Testis (tissue), 2 donors: ENCODE measurements at regions not wholly inside any gene's neighbourhood (a gene's known extent, or its start where the extent isn't known, plus 50 kb on each side); places are given as distances from the start of the nearest gene placed in this dataset.

Experiments used
- DNase-seq: peaks from one replicate; pipeline ENCODE4 v3.0.0-alpha.2; 2019
- H3K27ac ChIP-seq, 2 donors: fragments of 200-600 bp; sonication (generic); one replicate each; pipeline ENCODE4 v1.5.1; 2019
- H3K27me3 ChIP-seq: fragments of 200-600 bp; sonication (generic); one replicate; pipeline ENCODE4 v1.5.1; 2019
- H3K36me3 ChIP-seq: fragments of 200-600 bp; sonication (generic); one replicate; pipeline ENCODE4 v1.5.1; 2017; ENCODE audit warnings: low read depth; ENCODE audit errors: missing control alignments
- H3K4me1 ChIP-seq: fragments of 200-600 bp; sonication (generic); one replicate; pipeline ENCODE4 v1.5.1; 2019
- H3K4me3 ChIP-seq, 2 donors: fragments of 200-600 bp; sonication (generic); one replicate each; pipeline ENCODE4 v1.5.1; 2017 to 2019
- H3K9me3 ChIP-seq: fragments of 200-600 bp; sonication (generic); one replicate; pipeline ENCODE4 v1.5.1; 2017
- POLR2A ChIP-seq: fragments of 450-650 bp; IDR thresholded peaks from one replicate; pipeline ENCODE4 v1.6.1; 2017; ENCODE audit warnings: antibody characterized with exemption, mild to moderate bottlenecking, moderate library complexity
- WGBS, 2 donors: methylation state at CpG; one replicate each; pipeline ENCODE4 v1.1.5; 2018; 5-methylcytosine and 5-hydroxymethylcytosine counted together
- intact Hi-C: fragments of 100-400 bp; cut with DNase I; formaldehyde crosslinking; loops from one replicate; pipeline ENCODE4 v1.15.1; 2023; ENCODE audit warnings: low total_unique reads
- small RNA-seq, 2 donors: library from RNA; depleted of rRNA; stranded (forward); fragments of <200 nt; gene quantifications; one replicate each; pipeline ENCODE3, GENCODE V24; 2016
- TF ChIP-seq, protein P1 (sequence below), 3 experiments: fragments of 450-650 bp in 2 of 3; fragments of 200-600 bp in 1 of 3; sonication (generic) in 1 of 3; IDR thresholded peaks; one replicate each; pipeline ENCODE4 v1.5.1; 2016 to 2019; ENCODE audit warnings: antibody characterized with exemption in 3 of 3, mild to moderate bottlenecking in 2 of 3, moderate library complexity in 1 of 3

DNA sequence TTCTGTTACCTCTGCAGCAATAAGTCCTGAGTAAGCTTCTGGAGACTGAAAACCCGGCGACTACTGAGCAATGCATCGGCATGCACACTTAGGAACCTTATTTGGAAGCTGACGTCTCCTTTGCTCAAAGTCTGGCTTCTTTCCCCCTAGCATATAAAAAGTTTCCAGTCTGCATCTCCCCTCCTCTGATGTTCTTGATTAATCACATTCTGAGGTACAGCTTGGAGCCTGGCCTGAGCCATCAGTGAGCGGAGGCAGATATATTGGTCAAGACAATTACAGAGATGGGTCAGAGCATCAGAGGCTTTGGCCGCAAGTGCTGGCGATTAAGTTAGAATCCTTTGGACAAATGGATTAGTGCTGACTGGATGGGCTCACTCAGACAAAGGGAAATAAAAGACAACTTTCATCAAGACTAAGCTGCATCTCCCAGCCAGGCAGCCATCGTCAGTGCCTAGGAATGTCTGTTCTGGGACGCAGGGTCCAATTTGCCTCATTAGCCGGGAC is 140.7 kb downstream of the MTX3 start:
- H3K36me3 ChIP-seq = no peaks in the 10 kb centered on the region
- H3K27ac ChIP-seq = no peak overlapping the region
- no peak for DNase-seq
- 58 to 69% methylated on average over 10 of the region's 10 CpGs for WGBS, 2 donors
- H3K27me3 ChIP-seq = no peaks in the 10 kb centered on the region
- TF ChIP-seq, protein P1, sequence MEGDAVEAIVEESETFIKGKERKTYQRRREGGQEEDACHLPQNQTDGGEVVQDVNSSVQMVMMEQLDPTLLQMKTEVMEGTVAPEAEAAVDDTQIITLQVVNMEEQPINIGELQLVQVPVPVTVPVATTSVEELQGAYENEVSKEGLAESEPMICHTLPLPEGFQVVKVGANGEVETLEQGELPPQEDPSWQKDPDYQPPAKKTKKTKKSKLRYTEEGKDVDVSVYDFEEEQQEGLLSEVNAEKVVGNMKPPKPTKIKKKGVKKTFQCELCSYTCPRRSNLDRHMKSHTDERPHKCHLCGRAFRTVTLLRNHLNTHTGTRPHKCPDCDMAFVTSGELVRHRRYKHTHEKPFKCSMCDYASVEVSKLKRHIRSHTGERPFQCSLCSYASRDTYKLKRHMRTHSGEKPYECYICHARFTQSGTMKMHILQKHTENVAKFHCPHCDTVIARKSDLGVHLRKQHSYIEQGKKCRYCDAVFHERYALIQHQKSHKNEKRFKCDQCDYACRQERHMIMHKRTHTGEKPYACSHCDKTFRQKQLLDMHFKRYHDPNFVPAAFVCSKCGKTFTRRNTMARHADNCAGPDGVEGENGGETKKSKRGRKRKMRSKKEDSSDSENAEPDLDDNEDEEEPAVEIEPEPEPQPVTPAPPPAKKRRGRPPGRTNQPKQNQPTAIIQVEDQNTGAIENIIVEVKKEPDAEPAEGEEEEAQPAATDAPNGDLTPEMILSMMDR (IDR thresholded peaks at IDR 0.05) = no peak
- TF ChIP-seq POLR2A = no peak
- H3K4me1 ChIP-seq = no peaks in the 10 kb centered on the region
- no peak overlapping the region for H3K4me3 ChIP-seq
- intact Hi-C loops = loop anchor here (5.0 kb wide), 1 partner anchor 232 kb away; no protein-coding TSS in a partner anchor
- no peaks in the 10 kb centered on the region for H3K9me3 ChIP-seq

DNA sequence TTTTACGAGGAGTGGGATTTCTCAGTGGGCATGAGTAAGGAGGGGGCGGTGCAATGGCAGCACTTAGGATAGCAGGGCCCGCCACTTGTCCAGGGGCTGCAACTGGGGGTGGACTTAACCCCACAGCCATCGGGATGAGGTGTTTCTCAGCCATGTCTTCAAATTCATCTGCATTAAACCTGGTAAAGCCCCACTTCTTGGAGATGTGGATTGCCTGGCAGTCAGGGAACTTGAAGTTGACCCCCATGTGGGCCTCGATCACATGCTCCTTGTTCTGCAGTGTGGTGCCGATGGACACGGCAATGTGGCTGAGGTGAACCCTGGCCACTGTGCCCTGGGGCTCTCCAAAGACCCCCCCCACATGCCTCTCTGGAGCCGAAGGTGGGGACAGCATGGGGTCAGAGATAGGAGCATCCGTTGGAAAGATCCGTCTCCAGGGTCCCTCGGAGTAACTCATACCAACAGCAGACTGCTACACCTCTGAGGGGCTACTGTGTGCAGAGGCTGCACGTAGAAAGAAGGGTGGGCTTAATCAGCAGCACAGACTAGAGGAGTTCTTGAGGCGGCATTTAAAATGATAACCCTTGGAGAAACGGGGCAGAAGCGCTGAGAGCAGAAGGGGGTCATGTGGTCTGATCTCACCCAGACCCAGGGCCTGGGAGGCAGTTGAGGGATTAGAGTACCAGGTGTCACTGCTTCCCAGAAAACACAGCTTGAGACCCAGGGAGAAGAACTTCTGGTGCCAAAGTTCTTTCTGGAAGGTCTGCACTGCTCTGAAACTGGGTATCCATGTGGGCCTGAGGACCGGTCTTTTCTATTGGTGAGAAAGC is 141.4 kb downstream of the MTX3 start:
- H3K9me3 ChIP-seq = no peaks in the 10 kb centered on the region
- no peak overlapping the region for H3K27ac ChIP-seq
- TF ChIP-seq, protein P1 (IDR thresholded peaks at IDR 0.05) = no peak
- TF ChIP-seq POLR2A = no peak
- 83 to 89% methylated on average over 15 to 16 of the region's 16 CpGs for WGBS, 2 donors
- H3K36me3 ChIP-seq = no peaks in the 10 kb centered on the region
- no peak for DNase-seq
- H3K4me3 ChIP-seq = no peak overlapping the region
- intact Hi-C loops = loop anchor here (5.0 kb wide), 1 partner anchor 233 kb away; no protein-coding TSS in a partner anchor
- no peaks in the 10 kb centered on the region for H3K27me3 ChIP-seq
- H3K4me1 ChIP-seq = no peaks in the 10 kb centered on the region

Small RNAs in the stretch of these regions (small RNA-seq; reads per million reads assigned to genes)
- 0 reads per million in 2 donors for gene AC008496.1
